NCI-H2029 treated with DMSO at 0.1 percent for 48 hours (cell line): ENCODE measurements at regions not wholly inside any gene's neighbourhood (a gene's known extent, or its start where the extent isn't known, plus 50 kb on each side); places are given as distances from the start of the nearest gene placed in this dataset.
"Not testable (repeated sequence)": the region's sequence is repeated elsewhere in the genome, so short reads cannot be mapped to it uniquely, and the experiment has no call there.

Experiments
- DNase-seq: peaks from one replicate; lab custom pipeline; 2025; lab: John Stamatoyannopoulos, UW

- no peak for DNase-seq
Observed at GRCh38 chr10:25076506-25077177, 60.2 kb downstream of the THNSL1 start.

GRCh38 chr10:25078658-25079431 lies 62.4 kb downstream of the THNSL1 start:
- no peak for DNase-seq

- peak; percentile 66 for DNase-seq
Observed at GRCh38 chr10:25080880-25081581, 64.6 kb downstream of the THNSL1 start.

- DNase-seq, result peak; percentile 41
Observed at GRCh38 chr10:25082276-25083204, 66.1 kb downstream of the THNSL1 start.

GRCh38 chr10:25083546-25084111 lies 67.2 kb downstream of the THNSL1 start:
- no peak for DNase-seq

- DNase-seq, result no peak
Observed at GRCh38 chr10:25084447-25084846, 68.0 kb downstream of the THNSL1 start.

GRCh38 chr10:25094590-25094989 lies 78.2 kb downstream of the THNSL1 start:
- DNase-seq, result no peak

- no peak for DNase-seq
Observed at GRCh38 chr10:25097669-25098411, 77.0 kb upstream of the GPR158 start.

- no peak for DNase-seq
Observed at GRCh38 chr10:25100141-25100540, 74.7 kb upstream of the GPR158 start.

- DNase-seq, result no peak
Observed at GRCh38 chr10:25101461-25102146, 73.2 kb upstream of the GPR158 start.

- DNase-seq, result no peak
Observed at GRCh38 chr10:25102147-25102822, 72.5 kb upstream of the GPR158 start.

GRCh38 chr10:25103703-25104102 lies 71.1 kb upstream of the GPR158 start:
- DNase-seq, result no peak

GRCh38 chr10:25104441-25104840 lies 70.4 kb upstream of the GPR158 start:
- no peak for DNase-seq

GRCh38 chr10:25105262-25105661 lies 69.5 kb upstream of the GPR158 start:
- DNase-seq, result no peak

GRCh38 chr10:25105743-25106260 lies 69.0 kb upstream of the GPR158 start:
- DNase-seq, result no peak

GRCh38 chr10:25107756-25108155 lies 67.0 kb upstream of the GPR158 start:
- no peak for DNase-seq

- not testable (repeated sequence) for DNase-seq
Observed at GRCh38 chr10:25109896-25110295, 64.9 kb upstream of the GPR158 start.

GRCh38 chr10:25112016-25112415 lies 62.8 kb upstream of the GPR158 start:
- no peak for DNase-seq
